AG09309 (cell line): ENCODE measurements at regions not wholly inside any gene's neighbourhood (a gene's known extent, or its start where the extent isn't known, plus 50 kb on each side); places are given as distances from the start of the nearest gene placed in this dataset.

ENCODE experiments used
- DNase-seq: peaks from one replicate; pipeline ENCODE4 v3.0.0-alpha.2; 2010; ENCODE audit warnings: low read depth
- H3K4me3 ChIP-seq: 2 replicates; pipeline ENCODE4 v1.5.1; 2011; ENCODE audit warnings: mild to moderate bottlenecking, low read depth, low read length, moderate library complexity; ENCODE audit not compliant: control insufficient read depth
- CTCF ChIP-seq: IDR thresholded peaks from 2 replicates; pipeline ENCODE4 v1.5.1; 2011; ENCODE audit warnings: mild to moderate bottlenecking, low read depth, low read length, inconsistent platforms; ENCODE audit not compliant: insufficient read depth, control insufficient read depth; ENCODE audit errors: missing control alignments

GRCh38 chr7:145633513-145633912, 483.1 kb upstream of the CNTNAP2 start:
- no peak overlapping the region for H3K4me3 ChIP-seq
- no peak for TF ChIP-seq CTCF
- no peak for DNase-seq

- DNase-seq = no peak
- TF ChIP-seq CTCF = no peak
- H3K4me3 ChIP-seq = no peak overlapping the region
These were observed 492.0 kb upstream of the CNTNAP2 start for GRCh38 chr7:145624618-145625017.

- TF ChIP-seq CTCF = no peak
- no peak for DNase-seq
- H3K4me3 ChIP-seq = no peak overlapping the region
These were observed 510.6 kb upstream of the CNTNAP2 start for GRCh38 chr7:145605963-145606362.

GRCh38 chr7:145599376-145599775, 517.2 kb upstream of the CNTNAP2 start:
- no peak for TF ChIP-seq CTCF
- no peak for DNase-seq

GRCh38 chr7:145584401-145584800, 532.2 kb upstream of the CNTNAP2 start:
- no peak for TF ChIP-seq CTCF
- no peak for DNase-seq
- H3K4me3 ChIP-seq = no peak overlapping the region

More at GRCh38 chr7:145599376-145599775, 517.2 kb upstream of the CNTNAP2 start:
- no peak overlapping the region for H3K4me3 ChIP-seq

- no peak for TF ChIP-seq CTCF
These were observed 533.8 kb upstream of the CNTNAP2 start for GRCh38 chr7:145582742-145583303.

GRCh38 chr7:145557805-145558204, 558.8 kb upstream of the CNTNAP2 start:
- H3K4me3 ChIP-seq = no peak overlapping the region
- no peak for DNase-seq
- no peak for TF ChIP-seq CTCF

More at GRCh38 chr7:145582742-145583303, 533.8 kb upstream of the CNTNAP2 start:
- no peak overlapping the region for H3K4me3 ChIP-seq
- DNase-seq = no peak
